Sigmoid colon (tissue), 4 donors: ENCODE measurements at regions not wholly inside any gene's neighbourhood (a gene's known extent, or its start where the extent isn't known, plus 50 kb on each side); places are given as distances from the start of the nearest gene placed in this dataset.

Source experiments
- POLR2AphosphoS5 ChIP-seq, 4 donors: sonication (generic); formaldehyde crosslinking; IDR thresholded peaks; one replicate each; pipeline ENCODE4 v1.6.1; 2017; ENCODE audit warnings: antibody characterized with exemption in 4 of 4
- TF ChIP-seq, protein P1 (sequence below), 4 experiments: fragments of 450-650 bp in 3 of 4; fragments of 200-600 bp in 1 of 4; IDR thresholded peaks; one replicate each; pipeline ENCODE4 v1.5.1; 2016 to 2019; ENCODE audit warnings: antibody characterized with exemption in 4 of 4, mild to moderate bottlenecking in 3 of 4, moderate library complexity in 2 of 4

DNA sequence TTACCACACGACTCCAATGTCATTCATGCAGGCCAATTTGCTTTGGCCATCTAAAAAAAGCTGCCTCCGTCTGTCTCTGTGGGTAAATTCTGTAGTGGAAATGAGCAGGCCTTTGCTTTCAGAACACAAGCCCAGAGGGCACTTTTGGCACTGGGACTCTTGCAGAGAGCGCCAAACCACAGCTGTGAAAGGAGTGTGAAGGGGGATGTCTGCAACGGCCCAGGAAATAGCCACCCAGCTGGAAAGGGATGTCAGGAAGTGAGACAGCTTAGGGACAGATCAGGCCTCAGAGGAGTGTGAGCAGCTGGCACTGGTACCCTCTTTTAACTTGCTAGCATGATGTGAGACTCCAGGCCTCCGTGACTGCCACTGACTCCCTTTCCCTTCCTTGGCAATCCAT lies 152.4 kb downstream of the DKK1 start:
- TF ChIP-seq, protein P1, sequence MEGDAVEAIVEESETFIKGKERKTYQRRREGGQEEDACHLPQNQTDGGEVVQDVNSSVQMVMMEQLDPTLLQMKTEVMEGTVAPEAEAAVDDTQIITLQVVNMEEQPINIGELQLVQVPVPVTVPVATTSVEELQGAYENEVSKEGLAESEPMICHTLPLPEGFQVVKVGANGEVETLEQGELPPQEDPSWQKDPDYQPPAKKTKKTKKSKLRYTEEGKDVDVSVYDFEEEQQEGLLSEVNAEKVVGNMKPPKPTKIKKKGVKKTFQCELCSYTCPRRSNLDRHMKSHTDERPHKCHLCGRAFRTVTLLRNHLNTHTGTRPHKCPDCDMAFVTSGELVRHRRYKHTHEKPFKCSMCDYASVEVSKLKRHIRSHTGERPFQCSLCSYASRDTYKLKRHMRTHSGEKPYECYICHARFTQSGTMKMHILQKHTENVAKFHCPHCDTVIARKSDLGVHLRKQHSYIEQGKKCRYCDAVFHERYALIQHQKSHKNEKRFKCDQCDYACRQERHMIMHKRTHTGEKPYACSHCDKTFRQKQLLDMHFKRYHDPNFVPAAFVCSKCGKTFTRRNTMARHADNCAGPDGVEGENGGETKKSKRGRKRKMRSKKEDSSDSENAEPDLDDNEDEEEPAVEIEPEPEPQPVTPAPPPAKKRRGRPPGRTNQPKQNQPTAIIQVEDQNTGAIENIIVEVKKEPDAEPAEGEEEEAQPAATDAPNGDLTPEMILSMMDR (IDR thresholded peaks at IDR 0.05): no peak
- TF ChIP-seq POLR2AphosphoS5 (IDR thresholded peaks at IDR 0.05): no peak
